Neuron (in vitro differentiated cells): ENCODE measurements at regions not wholly inside any gene's neighbourhood (a gene's known extent, or its start where the extent isn't known, plus 50 kb on each side); places are given as distances from the start of the nearest gene placed in this dataset.

Source experiments
- H2AFZ ChIP-seq: one replicate; pipeline ENCODE4 v1.6.1; 2013; ENCODE audit warnings: low read depth, mild to moderate bottlenecking, inconsistent platforms, low read length, moderate library complexity
- H3K27me3 ChIP-seq: one replicate; pipeline ENCODE4 v1.6.1; 2013; ENCODE audit warnings: low read length; ENCODE audit not compliant: insufficient read depth
- H3K36me3 ChIP-seq: one replicate; pipeline ENCODE4 v1.6.1; 2013; ENCODE audit warnings: low read length; ENCODE audit not compliant: insufficient read depth
- H3K4me1 ChIP-seq: one replicate; pipeline ENCODE4 v1.6.1; 2013; ENCODE audit warnings: low read length; ENCODE audit not compliant: insufficient read depth
- H3K4me3 ChIP-seq: 2 replicates; pipeline ENCODE4 v1.5.1; 2013; ENCODE audit warnings: mild to moderate bottlenecking, low read length, moderate library complexity
- H3K9me3 ChIP-seq: one replicate; pipeline ENCODE4 v1.6.1; 2013; ENCODE audit warnings: low read length

GRCh38 chr9:11551106-11551505 lies 938.3 kb upstream of the PTPRD start:
- no peak overlapping the region for H3K4me3 ChIP-seq

GRCh38 chr9:11558043-11558442 lies 945.2 kb upstream of the PTPRD start:
- no peaks in the 10 kb centered on the region for H3K36me3 ChIP-seq
- no peaks in the 10 kb centered on the region for H3K4me1 ChIP-seq
- no peaks in the 10 kb centered on the region for H3K27me3 ChIP-seq
- H3K9me3 ChIP-seq: no peaks in the 10 kb centered on the region
- H3K4me3 ChIP-seq: no peak overlapping the region
- H2AFZ ChIP-seq: no peak overlapping the region

More at GRCh38 chr9:11551106-11551505, 938.3 kb upstream of the PTPRD start:
- H2AFZ ChIP-seq: no peak overlapping the region
- no peaks in the 10 kb centered on the region for H3K4me1 ChIP-seq
- no peaks in the 10 kb centered on the region for H3K36me3 ChIP-seq
- no peaks in the 10 kb centered on the region for H3K27me3 ChIP-seq
- no peaks in the 10 kb centered on the region for H3K9me3 ChIP-seq

GRCh38 chr9:11559001-11559776 lies 946.4 kb upstream of the PTPRD start:
- Histone ChIP-seq H3K4me3 (no peak overlapping the region), H3K36me3 (no peaks in the 10 kb centered on the region), H3K4me1 (no peaks in the 10 kb centered on the region), H3K9me3 (no peaks in the 10 kb centered on the region), H3K27me3 (no peaks in the 10 kb centered on the region), H2AFZ (no peak overlapping the region)

GRCh38 chr9:11577522-11577921 lies 964.7 kb upstream of the PTPRD start:
- no peak overlapping the region for H3K4me3 ChIP-seq
- no peaks in the 10 kb centered on the region for H3K9me3 ChIP-seq
- H3K4me1 ChIP-seq: no peaks in the 10 kb centered on the region
- no peaks in the 10 kb centered on the region for H3K36me3 ChIP-seq
- no peaks in the 10 kb centered on the region for H3K27me3 ChIP-seq
- no peak overlapping the region for H2AFZ ChIP-seq

- Histone ChIP-seq H3K9me3 (no peaks in the 10 kb centered on the region), H3K4me3 (no peak overlapping the region), H3K27me3 (no peaks in the 10 kb centered on the region), H3K4me1 (no peaks in the 10 kb centered on the region), H2AFZ (no peak overlapping the region), H3K36me3 (no peaks in the 10 kb centered on the region)
Measured at GRCh38 chr9:11595756-11596155, 983.0 kb upstream of the PTPRD start.

- Histone ChIP-seq H3K9me3 (no peaks in the 10 kb centered on the region), H2AFZ (no peak overlapping the region), H3K4me1 (no peaks in the 10 kb centered on the region), H3K27me3 (no peaks in the 10 kb centered on the region), H3K4me3 (no peak overlapping the region), H3K36me3 (no peaks in the 10 kb centered on the region)
Measured at GRCh38 chr9:11618241-11618805, 1005.5 kb upstream of the PTPRD start.

GRCh38 chr9:11632691-11633090 lies 1019.9 kb upstream of the PTPRD start:
- Histone ChIP-seq H2AFZ (no peak overlapping the region), H3K4me3 (no peak overlapping the region), H3K36me3 (no peaks in the 10 kb centered on the region), H3K9me3 (no peaks in the 10 kb centered on the region), H3K4me1 (no peaks in the 10 kb centered on the region), H3K27me3 (no peaks in the 10 kb centered on the region)

GRCh38 chr9:11646831-11647230 lies 1034.0 kb upstream of the PTPRD start:
- no peaks in the 10 kb centered on the region for H3K4me1 ChIP-seq
- H3K27me3 ChIP-seq: no peaks in the 10 kb centered on the region
- H3K4me3 ChIP-seq: no peak overlapping the region
- H2AFZ ChIP-seq: no peak overlapping the region
- H3K9me3 ChIP-seq: no peaks in the 10 kb centered on the region
- H3K36me3 ChIP-seq: no peaks in the 10 kb centered on the region

- Histone ChIP-seq H3K27me3 (no peaks in the 10 kb centered on the region), H2AFZ (no peak overlapping the region), H3K4me3 (no peak overlapping the region), H3K4me1 (no peaks in the 10 kb centered on the region), H3K36me3 (no peaks in the 10 kb centered on the region), H3K9me3 (no peaks in the 10 kb centered on the region)
Measured at GRCh38 chr9:11653867-11654266, 1039.3 kb upstream of the TYRP1 start.

GRCh38 chr9:11663913-11664312 lies 1029.3 kb upstream of the TYRP1 start:
- no peaks in the 10 kb centered on the region for H3K4me1 ChIP-seq

GRCh38 chr9:11676821-11677220 lies 1016.4 kb upstream of the TYRP1 start:
- H3K27me3 ChIP-seq: no peaks in the 10 kb centered on the region
- H3K4me1 ChIP-seq: no peaks in the 10 kb centered on the region
- H3K9me3 ChIP-seq: no peaks in the 10 kb centered on the region
- H3K36me3 ChIP-seq: no peaks in the 10 kb centered on the region
- no peak overlapping the region for H2AFZ ChIP-seq
- H3K4me3 ChIP-seq: no peak overlapping the region

More at GRCh38 chr9:11663913-11664312, 1029.3 kb upstream of the TYRP1 start:
- H3K9me3 ChIP-seq: no peaks in the 10 kb centered on the region
- no peak overlapping the region for H3K4me3 ChIP-seq
- no peaks in the 10 kb centered on the region for H3K36me3 ChIP-seq
- no peaks in the 10 kb centered on the region for H3K27me3 ChIP-seq
- H2AFZ ChIP-seq: no peak overlapping the region

GRCh38 chr9:11686733-11687132 lies 1006.5 kb upstream of the TYRP1 start:
- H3K9me3 ChIP-seq: no peaks in the 10 kb centered on the region
- H3K36me3 ChIP-seq: no peaks in the 10 kb centered on the region
- no peak overlapping the region for H3K4me3 ChIP-seq

GRCh38 chr9:11697126-11697525 lies 996.1 kb upstream of the TYRP1 start:
- Histone ChIP-seq H2AFZ (no peak overlapping the region), H3K36me3 (no peaks in the 10 kb centered on the region), H3K27me3 (no peaks in the 10 kb centered on the region), H3K4me3 (no peak overlapping the region), H3K9me3 (no peaks in the 10 kb centered on the region), H3K4me1 (no peaks in the 10 kb centered on the region)

More at GRCh38 chr9:11686733-11687132, 1006.5 kb upstream of the TYRP1 start:
- Histone ChIP-seq H3K4me1 (no peaks in the 10 kb centered on the region), H2AFZ (no peak overlapping the region), H3K27me3 (no peaks in the 10 kb centered on the region)
